ENCODE measurements at regions not wholly inside any gene's neighbourhood (a gene's known extent, or its start where the extent isn't known, plus 50 kb on each side); places are given as distances from the start of the nearest gene placed in this dataset.

GRCh38 chr10:124146483-124146882 lies 53.1 kb upstream of the CHST15 start:
- no peak for TF ChIP-seq ZBTB8A (tag by site-specific recombination; IDR thresholded peaks at IDR 0.05)
- no peak for TF ChIP-seq ZBTB49 (tag by site-specific recombination; IDR thresholded peaks at IDR 0.05; ENCODE audit: low read depth)
- no peak for TF ChIP-seq ZNF561 (tag by site-specific recombination; IDR thresholded peaks at IDR 0.05; ENCODE audit: borderline replicate concordance)
- H3K27ac ChIP-seq (ENCODE audit: extremely low read depth, low read depth, low read length): no peak overlapping the region
- CTCF ChIA-PET: interaction anchor here (0.5 to 0.7 kb wide), 3 partner anchors 101 to 254 kb away, joined by 3 to 4 read pairs (median 3); no protein-coding TSS in a partner anchor

GRCh38 chr10:124145109-124145870 lies 51.9 kb upstream of the CHST15 start:
- H3K4me1 ChIP-seq (ENCODE audit: control insufficient read depth, insufficient read depth, low read length): no peaks in the 10 kb centered on the region
- H3K9me3 ChIP-seq (ENCODE audit: control insufficient read depth, insufficient read depth, low read depth, low read length): no peaks in the 10 kb centered on the region
- H3K4me3 ChIP-seq (ENCODE audit: low read depth, low read length): no peak overlapping the region
- no peak overlapping the region for H3K27ac ChIP-seq (ENCODE audit: extremely low read depth, low read depth, low read length)
- POLR2A ChIA-PET: interaction anchor here (0.6 kb wide), 1 partner anchor 625 kb away, joined by 3 read pairs; no protein-coding TSS in a partner anchor
- CTCF ChIA-PET: interaction anchor here (0.6 kb wide), 1 partner anchor 728 kb away, joined by 3 read pairs; no protein-coding TSS in a partner anchor
- no peak for TF ChIP-seq ZNF132 (tag by site-specific recombination; IDR thresholded peaks at IDR 0.05; ENCODE audit: borderline replicate concordance)
- TF ChIP-seq ZNF701 (tag by site-specific recombination; IDR thresholded peaks at IDR 0.05): no peak
- no peak for TF ChIP-seq ZFP37 (tag by site-specific recombination; IDR thresholded peaks at IDR 0.05)
- no peak for TF ChIP-seq ZNF660 (tag by site-specific recombination; IDR thresholded peaks at IDR 0.05)
- TF ChIP-seq HIC1 (tag by site-specific recombination; IDR thresholded peaks at IDR 0.05): no peak
- no peak for TF ChIP-seq ZNF24 (tag by site-specific recombination; IDR thresholded peaks at IDR 0.05)
- TF ChIP-seq ZNF580 (tag by site-specific recombination; IDR thresholded peaks at IDR 0.05): no peak
- TF ChIP-seq HOXA7 (CRISPR knock-in tag; IDR thresholded peaks at IDR 0.05; ENCODE audit: borderline replicate concordance): no peak
- no peak for TF ChIP-seq GLI4 (tag by site-specific recombination; IDR thresholded peaks at IDR 0.05)
- TF ChIP-seq BCL6B (tag by site-specific recombination; IDR thresholded peaks at IDR 0.05): no peak
- TF ChIP-seq ZNF626 (tag by site-specific recombination; IDR thresholded peaks at IDR 0.05): no peak
- TF ChIP-seq ZNF664 (tag by site-specific recombination; IDR thresholded peaks at IDR 0.05): no peak
- TF ChIP-seq ZFP3 (tag by site-specific recombination; IDR thresholded peaks at IDR 0.05; ENCODE audit: low read depth): no peak
- TF ChIP-seq ZNF623 (tag by site-specific recombination; IDR thresholded peaks at IDR 0.05): no peak
- H3K36me3 ChIP-seq (ENCODE audit: control insufficient read depth in 2 of 2, insufficient read depth in 1 of 2, low read length in 2 of 2): no peaks in the 10 kb centered on the region

More at GRCh38 chr10:124146483-124146882, 53.1 kb upstream of the CHST15 start:
- POLR2A ChIA-PET: no interaction called here
- Histone ChIP-seq H3K4me3 (ENCODE audit: low read depth, low read length) (no peak overlapping the region), H3K9me3 (ENCODE audit: control insufficient read depth, insufficient read depth, low read depth, low read length) (no peaks in the 10 kb centered on the region), H3K36me3 (ENCODE audit: control insufficient read depth in 2 of 2, insufficient read depth in 1 of 2, low read length in 2 of 2) (no peaks in the 10 kb centered on the region), H3K4me1 (ENCODE audit: control insufficient read depth, insufficient read depth, low read length) (no peaks in the 10 kb centered on the region)

Data from HEK293 (cell line).